ENCODE measurements at regions not wholly inside any gene's neighbourhood (a gene's known extent, or its start where the extent isn't known, plus 50 kb on each side); places are given as distances from the start of the nearest gene placed in this dataset.

GRCh38 chr12:125836647-125837046 is 771.4 kb downstream of the AACS start:
- Histone ChIP-seq H2AFZ (ENCODE audit: low read depth, low read length, severe bottlenecking) (no peak overlapping the region), H3F3A (ENCODE audit: insufficient read depth) (no peaks in the 10 kb centered on the region), H3K9ac (ENCODE audit: low read length) (no peak overlapping the region), H3K27ac (ENCODE audit: low read depth, low read length) (no peak overlapping the region), H3K4me3 (ENCODE audit: insufficient read depth, low read length, poor library complexity, severe bottlenecking) (no peak overlapping the region), H3K9me3 (ENCODE audit: insufficient read depth, low read length) (no peaks in the 10 kb centered on the region), H4K20me1 (ENCODE audit: low read depth, low read length) (no peaks in the 10 kb centered on the region), H3K79me2 (ENCODE audit: insufficient read depth, low read length) (no peaks in the 10 kb centered on the region), H3K4me2 (ENCODE audit: low read depth, low read length, poor library complexity, severe bottlenecking) (no peak overlapping the region), H3K36me3 (ENCODE audit: low read length) (no peaks in the 10 kb centered on the region), H3K9me2 (replicated peaks; ENCODE audit: insufficient read depth, low read length) (no peaks in the 10 kb centered on the region), H3K27me3 (ENCODE audit: low read length) (no peaks in the 10 kb centered on the region)
- TF ChIP-seq EZH2phosphoT487 (conservative IDR thresholded peaks at IDR 0.05; ENCODE audit: low read length) (no peak), CTCF (IDR thresholded peaks at IDR 0.05; ENCODE audit: insufficient read depth, low read length, poor library complexity, severe bottlenecking) (no peak)

GRCh38 chr12:125841332-125841731 is 776.1 kb downstream of the AACS start:
- no peaks in the 10 kb centered on the region for H3K27me3 ChIP-seq (ENCODE audit: low read length)
- no peak overlapping the region for H3K4me2 ChIP-seq (ENCODE audit: low read depth, low read length, poor library complexity, severe bottlenecking)
- H3K79me2 ChIP-seq (ENCODE audit: insufficient read depth, low read length) = no peaks in the 10 kb centered on the region
- H3K27ac ChIP-seq (ENCODE audit: low read depth, low read length) = no peak overlapping the region
- H3K4me3 ChIP-seq (ENCODE audit: insufficient read depth, low read length, poor library complexity, severe bottlenecking) = no peak overlapping the region
- H3K36me3 ChIP-seq (ENCODE audit: low read length) = no peaks in the 10 kb centered on the region
- no peaks in the 10 kb centered on the region for H3F3A ChIP-seq (ENCODE audit: insufficient read depth)
- H3K9me3 ChIP-seq (ENCODE audit: insufficient read depth, low read length) = no peaks in the 10 kb centered on the region
- TF ChIP-seq CTCF (IDR thresholded peaks at IDR 0.05; ENCODE audit: insufficient read depth, low read length, poor library complexity, severe bottlenecking) (no peak), EZH2phosphoT487 (conservative IDR thresholded peaks at IDR 0.05; ENCODE audit: low read length) (no peak)
- no peaks in the 10 kb centered on the region for H3K9me2 ChIP-seq (replicated peaks; ENCODE audit: insufficient read depth, low read length)
- no peaks in the 10 kb centered on the region for H4K20me1 ChIP-seq (ENCODE audit: low read depth, low read length)
- no peak overlapping the region for H2AFZ ChIP-seq (ENCODE audit: low read depth, low read length, severe bottlenecking)
- H3K9ac ChIP-seq (ENCODE audit: low read length) = no peak overlapping the region

- Histone ChIP-seq H3K36me3 (ENCODE audit: low read length) (no peaks in the 10 kb centered on the region), H3F3A (ENCODE audit: insufficient read depth) (no peaks in the 10 kb centered on the region), H2AFZ (ENCODE audit: low read depth, low read length, severe bottlenecking) (no peak overlapping the region), H3K9me2 (replicated peaks; ENCODE audit: insufficient read depth, low read length) (no peaks in the 10 kb centered on the region), H3K27me3 (ENCODE audit: low read length) (no peaks in the 10 kb centered on the region), H3K9me3 (ENCODE audit: insufficient read depth, low read length) (no peaks in the 10 kb centered on the region), H3K79me2 (ENCODE audit: insufficient read depth, low read length) (no peaks in the 10 kb centered on the region), H3K4me2 (ENCODE audit: low read depth, low read length, poor library complexity, severe bottlenecking) (no peak overlapping the region), H3K4me3 (ENCODE audit: insufficient read depth, low read length, poor library complexity, severe bottlenecking) (no peak overlapping the region), H4K20me1 (ENCODE audit: low read depth, low read length) (no peaks in the 10 kb centered on the region), H3K9ac (ENCODE audit: low read length) (no peak overlapping the region), H3K27ac (ENCODE audit: low read depth, low read length) (no peak overlapping the region)
- TF ChIP-seq CTCF (IDR thresholded peaks at IDR 0.05; ENCODE audit: insufficient read depth, low read length, poor library complexity, severe bottlenecking) (no peak), EZH2phosphoT487 (conservative IDR thresholded peaks at IDR 0.05; ENCODE audit: low read length) (no peak)
Measured at GRCh38 chr12:125852116-125852515, 786.9 kb downstream of the AACS start.
